Brain microvascular endothelial cell (primary cell): ENCODE measurements at regions not wholly inside any gene's neighbourhood (a gene's known extent, or its start where the extent isn't known, plus 50 kb on each side); places are given as distances from the start of the nearest gene placed in this dataset.
A peak's percentile ranks its signal among the peaks of the same experiment; 100 is the strongest.

Experiments
- DNase-seq: peaks from one replicate; pipeline ENCODE4 v3.0.0-alpha.2; 2020
- H3K27ac ChIP-seq: fragments of 250-450 bp; sonication (Bioruptor Pico); 2 replicates; pipeline ENCODE4 v1.5.1; 2020; ENCODE audit warnings: mild to moderate bottlenecking, moderate library complexity
- H3K27me3 ChIP-seq: fragments of 250-450 bp; sonication (Bioruptor Pico); replicated peaks from 2 replicates; pipeline ENCODE4 v1.5.1; 2020; ENCODE audit warnings: mild to moderate bottlenecking
- H3K36me3 ChIP-seq: fragments of 250-450 bp; sonication (Bioruptor Pico); replicated peaks from 2 replicates; pipeline ENCODE4 v1.5.1; 2020; ENCODE audit warnings: mild to moderate bottlenecking
- H3K4me3 ChIP-seq: 2 replicates; pipeline ENCODE4 v1.5.1; 2011; ENCODE audit warnings: low read depth, mild to moderate bottlenecking, control low read depth, low read length, moderate library complexity
- CTCF ChIP-seq: IDR thresholded peaks from 2 replicates; pipeline ENCODE4 v1.5.1; 2011; ENCODE audit warnings: low read depth, mild to moderate bottlenecking, moderate library complexity, low read length, control low read depth, inconsistent platforms; ENCODE audit errors: missing control alignments
- in situ Hi-C: cut with HindIII; loops from 2 replicates; pipeline ENCODE4 v1.10.0; 2017; ENCODE audit warnings: low sequenced_read_pairs, low pct_ligation_motif_present

- Histone ChIP-seq H3K27me3 (no peaks in the 10 kb centered on the region), H3K27ac (no peak overlapping the region), H3K4me3 (no peak overlapping the region), H3K36me3 (no peaks in the 10 kb centered on the region)
- no peak for DNase-seq
- in situ Hi-C loops, result no loop called here
- no peak for TF ChIP-seq CTCF
These were observed 401.7 kb upstream of the RUNX1 start for GRCh38 chr21:35450830-35451229.

GRCh38 chr21:35449846-35450245 is 400.7 kb upstream of the RUNX1 start:
- Histone ChIP-seq H3K27me3 (no peaks in the 10 kb centered on the region), H3K27ac (no peak overlapping the region), H3K4me3 (no peak overlapping the region), H3K36me3 (no peaks in the 10 kb centered on the region)
- no peak for DNase-seq
- TF ChIP-seq CTCF, result no peak
- in situ Hi-C loops, result no loop called here

- Histone ChIP-seq H3K27me3 (no peaks in the 10 kb centered on the region), H3K27ac (no peak overlapping the region), H3K4me3 (no peak overlapping the region), H3K36me3 (no peaks in the 10 kb centered on the region)
- no peak for DNase-seq
- TF ChIP-seq CTCF, result no peak
- in situ Hi-C loops, result no loop called here
These were observed 399.9 kb upstream of the RUNX1 start for GRCh38 chr21:35448876-35449599.

DNA sequence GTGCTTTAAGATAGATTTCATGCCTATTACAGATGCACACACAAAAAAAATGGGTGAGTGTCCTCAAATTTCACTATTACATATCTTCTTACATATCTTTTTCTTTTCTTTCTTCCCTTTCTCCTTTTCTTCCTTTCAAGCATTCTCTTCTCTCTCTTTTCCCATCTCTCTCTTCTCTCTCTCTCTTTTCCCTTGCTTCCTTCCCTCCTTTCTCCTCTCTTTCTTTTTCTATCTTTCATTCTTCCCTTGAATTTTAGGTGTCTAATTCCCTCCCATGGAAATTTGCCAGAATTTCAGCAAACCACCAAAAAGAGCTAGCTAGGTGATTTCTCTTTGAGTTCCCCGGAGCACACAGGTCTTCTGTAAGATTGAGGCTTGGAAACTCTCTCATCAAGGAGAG is 395.3 kb upstream of the RUNX1 start:
- H3K4me3 ChIP-seq, result no peak overlapping the region
- H3K27ac ChIP-seq, result no peak overlapping the region
- DNase-seq, result no peak
- in situ Hi-C loops, result no loop called here
- no peak for TF ChIP-seq CTCF
- no peaks in the 10 kb centered on the region for H3K27me3 ChIP-seq
- no peaks in the 10 kb centered on the region for H3K36me3 ChIP-seq

- no peaks in the 10 kb centered on the region for H3K27me3 ChIP-seq
- DNase-seq, result no peak
- H3K36me3 ChIP-seq, result no peaks in the 10 kb centered on the region
- H3K27ac ChIP-seq, result no peak overlapping the region
- peak; percentile 37 for TF ChIP-seq CTCF
- in situ Hi-C loops, result no loop called here
- H3K4me3 ChIP-seq, result no peak overlapping the region
These were observed 392.9 kb upstream of the RUNX1 start for GRCh38 chr21:35441868-35442582.
